Large intestine (tissue), 3 donors: ENCODE measurements at regions not wholly inside any gene's neighbourhood (a gene's known extent, or its start where the extent isn't known, plus 50 kb on each side); places are given as distances from the start of the nearest gene placed in this dataset.
"Not testable (repeated sequence)": the region's sequence is repeated elsewhere in the genome, so short reads cannot be mapped to it uniquely, and the experiment has no call there.

Experiments used
- DNase-seq, 2 donors: peaks; one replicate each; pipeline versions ENCODE4 v3.0.0 to v3.0.0-alpha.2; 2013
- H3K27ac ChIP-seq: one replicate; pipeline ENCODE4 v1.5.1; 2013; ENCODE audit warnings: low read length
- H3K27me3 ChIP-seq: 2 replicates; pipeline ENCODE4 v1.6.1; 2013; ENCODE audit warnings: low read length; ENCODE audit not compliant: control insufficient read depth, insufficient read depth
- H3K36me3 ChIP-seq: 2 replicates; pipeline ENCODE4 v1.6.1; 2013; ENCODE audit warnings: low read length; ENCODE audit not compliant: control insufficient read depth, insufficient read depth
- H3K4me1 ChIP-seq: one replicate; pipeline ENCODE4 v1.6.1; 2013; ENCODE audit warnings: low read length; ENCODE audit not compliant: control insufficient read depth, insufficient read depth
- H3K4me3 ChIP-seq: one replicate; pipeline ENCODE4 v1.5.1; 2013; ENCODE audit warnings: low read length
- H3K9me3 ChIP-seq: one replicate; pipeline ENCODE4 v1.6.1; 2013; ENCODE audit warnings: mild to moderate bottlenecking, low read depth, low read length, moderate library complexity; ENCODE audit not compliant: control insufficient read depth
- WGBS: methylation state at CpG from one replicate; pipeline ENCODE4 v1.1.5; 2013; ENCODE audit warnings: low lambda C conversion rate; ENCODE audit not compliant: insufficient coverage; 5-methylcytosine and 5-hydroxymethylcytosine counted together

- no peak overlapping the region for H3K4me3 ChIP-seq
- WGBS = 86% methylated on average over 2 of the region's 4 CpGs
Measured at GRCh38 chr20:55014766-55015165, 539.4 kb downstream of the DOK5 start.

GRCh38 chr20:55010761-55011160, 535.4 kb downstream of the DOK5 start:
- no CpG with 5 or more reads among the region's 1 CpG for WGBS
- Histone ChIP-seq H3K27ac (no peak overlapping the region), H3K27me3 (no peaks in the 10 kb centered on the region), H3K36me3 (no peaks in the 10 kb centered on the region), H3K4me3 (no peak overlapping the region), H3K4me1 (no peaks in the 10 kb centered on the region), H3K9me3 (no peaks in the 10 kb centered on the region)
- no peak for DNase-seq

More at GRCh38 chr20:55014766-55015165, 539.4 kb downstream of the DOK5 start:
- Histone ChIP-seq H3K27me3 (no peaks in the 10 kb centered on the region), H3K36me3 (no peaks in the 10 kb centered on the region), H3K4me1 (no peaks in the 10 kb centered on the region), H3K27ac (no peak overlapping the region), H3K9me3 (no peaks in the 10 kb centered on the region)
- no peak for DNase-seq

GRCh38 chr20:55009066-55009465, 533.7 kb downstream of the DOK5 start:
- H3K4me3 ChIP-seq = no peak overlapping the region
- no peak for DNase-seq
- no peaks in the 10 kb centered on the region for H3K9me3 ChIP-seq
- no peaks in the 10 kb centered on the region for H3K36me3 ChIP-seq
- no peaks in the 10 kb centered on the region for H3K4me1 ChIP-seq
- WGBS = 100% methylated on average over 1 of the region's 2 CpGs
- H3K27ac ChIP-seq = no peak overlapping the region
- no peaks in the 10 kb centered on the region for H3K27me3 ChIP-seq

GRCh38 chr20:55004044-55004443, 528.7 kb downstream of the DOK5 start:
- no peaks in the 10 kb centered on the region for H3K27me3 ChIP-seq
- 65% methylated on average over 2 of the region's 3 CpGs for WGBS
- H3K36me3 ChIP-seq = no peaks in the 10 kb centered on the region
- no peak for DNase-seq
- H3K9me3 ChIP-seq = no peaks in the 10 kb centered on the region
- no peak overlapping the region for H3K4me3 ChIP-seq
- H3K27ac ChIP-seq = no peak overlapping the region
- no peaks in the 10 kb centered on the region for H3K4me1 ChIP-seq

GRCh38 chr20:54995553-54995952, 520.2 kb downstream of the DOK5 start:
- WGBS = no CpG with 5 or more reads among the region's 5 CpGs
- Histone ChIP-seq H3K9me3 (no peaks in the 10 kb centered on the region), H3K27me3 (no peaks in the 10 kb centered on the region), H3K4me1 (no peaks in the 10 kb centered on the region), H3K27ac (no peak overlapping the region), H3K36me3 (no peaks in the 10 kb centered on the region), H3K4me3 (no peak overlapping the region)
- DNase-seq = no peak

- Histone ChIP-seq H3K27me3 (no peaks in the 10 kb centered on the region), H3K4me1 (no peaks in the 10 kb centered on the region), H3K36me3 (no peaks in the 10 kb centered on the region), H3K9me3 (no peaks in the 10 kb centered on the region), H3K4me3 (no peak overlapping the region), H3K27ac (no peak overlapping the region)
- WGBS = no CpG with 5 or more reads among the region's 4 CpGs
- no peak for DNase-seq
Measured at GRCh38 chr20:54995011-54995410, 519.6 kb downstream of the DOK5 start.

- no peaks in the 10 kb centered on the region for H3K36me3 ChIP-seq
- no peaks in the 10 kb centered on the region for H3K9me3 ChIP-seq
- H3K4me1 ChIP-seq = no peaks in the 10 kb centered on the region
- no peak overlapping the region for H3K27ac ChIP-seq
- H3K27me3 ChIP-seq = no peaks in the 10 kb centered on the region
- DNase-seq = no peak
- WGBS = 60% methylated on average over 2 of the region's 7 CpGs
- H3K4me3 ChIP-seq = no peak overlapping the region
Measured at GRCh38 chr20:54985091-54985490, 509.7 kb downstream of the DOK5 start.

- Histone ChIP-seq H3K27me3 (no peaks in the 10 kb centered on the region), H3K9me3 (no peaks in the 10 kb centered on the region), H3K36me3 (no peaks in the 10 kb centered on the region), H3K4me1 (no peaks in the 10 kb centered on the region), H3K27ac (no peak overlapping the region), H3K4me3 (no peak overlapping the region)
- no CpG with 5 or more reads among the region's 1 CpG for WGBS
- no peak for DNase-seq
Measured at GRCh38 chr20:54984104-54984448, 508.7 kb downstream of the DOK5 start.

GRCh38 chr20:54983394-54984103, 508.2 kb downstream of the DOK5 start:
- DNase-seq, H3K27me3 ChIP-seq, H3K36me3 ChIP-seq, H3K4me1 ChIP-seq, H3K4me3 ChIP-seq, H3K9me3 ChIP-seq, H3K27ac ChIP-seq: not testable (repeated sequence)
- 100% methylated on average over 2 of the region's 11 CpGs for WGBS

GRCh38 chr20:54981175-54981574, 505.8 kb downstream of the DOK5 start:
- no peaks in the 10 kb centered on the region for H3K4me1 ChIP-seq
- H3K36me3 ChIP-seq = no peaks in the 10 kb centered on the region
- H3K27ac ChIP-seq = no peak overlapping the region
- H3K27me3 ChIP-seq = no peaks in the 10 kb centered on the region
- no peak overlapping the region for H3K4me3 ChIP-seq
- WGBS = no CpG with 5 or more reads among the region's 5 CpGs
- no peak for DNase-seq
- no peaks in the 10 kb centered on the region for H3K9me3 ChIP-seq
